GM12864 (cell line): ENCODE measurements at regions not wholly inside any gene's neighbourhood (a gene's known extent, or its start where the extent isn't known, plus 50 kb on each side); places are given as distances from the start of the nearest gene placed in this dataset.

Source experiments
- DNase-seq: peaks from one replicate; pipeline ENCODE4 v3.0.0-alpha.2; 2011; ENCODE audit warnings: low read depth
- H3K4me3 ChIP-seq: 2 replicates; pipeline ENCODE4 v1.5.1; 2011; ENCODE audit warnings: mild to moderate bottlenecking, low read depth, low read length, control low read depth
- TF ChIP-seq, protein P1 (sequence below): IDR thresholded peaks from 2 replicates; pipeline ENCODE4 v1.5.1; 2011; ENCODE audit warnings: low read depth, mild to moderate bottlenecking, moderate library complexity, low read length, control low read depth, inconsistent platforms; ENCODE audit errors: missing control alignments

DNA sequence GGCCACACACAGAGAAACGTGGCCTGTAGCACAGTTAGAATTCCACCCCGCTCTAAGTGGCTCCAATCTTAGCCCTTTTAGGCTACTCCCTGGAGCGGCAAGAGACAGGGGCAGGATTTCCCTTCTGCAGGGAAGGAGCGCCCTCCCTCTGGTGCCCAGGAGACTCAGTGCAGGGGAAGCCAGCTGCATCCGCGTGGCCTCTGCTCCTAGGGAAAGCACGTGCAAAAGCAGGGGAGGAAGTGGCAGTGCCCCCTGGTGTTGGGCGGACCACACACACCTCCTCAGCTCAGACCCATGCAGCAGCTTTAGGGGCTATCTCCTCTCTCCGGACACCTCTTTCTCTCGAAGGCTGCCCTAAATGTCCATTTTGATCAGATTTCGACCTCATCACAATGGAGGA lies 50.0 kb downstream of the SPRING1 start:
- TF ChIP-seq, protein P1, sequence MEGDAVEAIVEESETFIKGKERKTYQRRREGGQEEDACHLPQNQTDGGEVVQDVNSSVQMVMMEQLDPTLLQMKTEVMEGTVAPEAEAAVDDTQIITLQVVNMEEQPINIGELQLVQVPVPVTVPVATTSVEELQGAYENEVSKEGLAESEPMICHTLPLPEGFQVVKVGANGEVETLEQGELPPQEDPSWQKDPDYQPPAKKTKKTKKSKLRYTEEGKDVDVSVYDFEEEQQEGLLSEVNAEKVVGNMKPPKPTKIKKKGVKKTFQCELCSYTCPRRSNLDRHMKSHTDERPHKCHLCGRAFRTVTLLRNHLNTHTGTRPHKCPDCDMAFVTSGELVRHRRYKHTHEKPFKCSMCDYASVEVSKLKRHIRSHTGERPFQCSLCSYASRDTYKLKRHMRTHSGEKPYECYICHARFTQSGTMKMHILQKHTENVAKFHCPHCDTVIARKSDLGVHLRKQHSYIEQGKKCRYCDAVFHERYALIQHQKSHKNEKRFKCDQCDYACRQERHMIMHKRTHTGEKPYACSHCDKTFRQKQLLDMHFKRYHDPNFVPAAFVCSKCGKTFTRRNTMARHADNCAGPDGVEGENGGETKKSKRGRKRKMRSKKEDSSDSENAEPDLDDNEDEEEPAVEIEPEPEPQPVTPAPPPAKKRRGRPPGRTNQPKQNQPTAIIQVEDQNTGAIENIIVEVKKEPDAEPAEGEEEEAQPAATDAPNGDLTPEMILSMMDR: peak; percentile 64
- DNase-seq: no peak
- no peak overlapping the region for H3K4me3 ChIP-seq

DNA sequence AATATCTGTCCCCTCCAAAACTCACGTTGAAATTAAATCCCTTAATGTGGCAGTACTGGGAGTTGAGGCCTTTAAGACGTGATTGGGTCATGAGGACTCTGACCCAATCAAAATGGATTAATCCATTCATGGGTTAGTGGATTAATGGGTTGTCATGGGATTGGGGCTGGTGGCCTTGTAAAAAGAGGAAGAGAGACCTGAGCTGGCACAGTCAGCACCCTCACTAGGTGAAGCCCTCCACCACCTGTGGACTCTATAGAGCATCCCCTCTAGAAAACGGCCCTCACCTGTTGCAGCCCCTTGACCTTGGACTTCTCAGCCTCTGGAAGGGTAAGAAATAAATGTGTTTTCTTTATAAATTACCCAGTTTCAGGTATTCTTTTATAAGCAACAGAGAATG lies 53.0 kb downstream of the SPRING1 start:
- TF ChIP-seq, protein P1: no peak
- DNase-seq: no peak
- no peak overlapping the region for H3K4me3 ChIP-seq

DNA sequence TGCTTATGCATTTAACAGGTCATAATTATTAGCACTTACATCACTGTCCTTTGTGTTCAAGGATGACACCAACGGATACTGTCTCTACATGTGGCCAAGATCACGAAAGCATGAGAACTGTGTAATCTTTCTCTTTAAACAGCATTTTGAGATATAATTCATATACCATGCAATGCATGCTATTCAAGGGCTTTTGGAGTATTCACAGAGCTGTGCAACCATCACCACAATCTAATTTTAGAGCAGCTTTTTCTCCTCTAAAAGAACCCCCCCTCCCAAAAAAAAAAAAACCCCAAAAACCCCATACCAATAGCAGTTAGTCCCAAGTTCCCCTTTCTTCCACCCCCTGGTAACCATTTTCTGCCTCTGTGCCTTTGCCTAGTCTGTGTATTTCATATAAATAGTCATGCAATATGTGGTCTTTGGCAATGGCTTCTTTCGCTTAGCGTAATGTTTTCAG lies 60.6 kb downstream of the SPRING1 start:
- no peak overlapping the region for H3K4me3 ChIP-seq
- TF ChIP-seq, protein P1: no peak
- peak; percentile 33 for DNase-seq

DNA sequence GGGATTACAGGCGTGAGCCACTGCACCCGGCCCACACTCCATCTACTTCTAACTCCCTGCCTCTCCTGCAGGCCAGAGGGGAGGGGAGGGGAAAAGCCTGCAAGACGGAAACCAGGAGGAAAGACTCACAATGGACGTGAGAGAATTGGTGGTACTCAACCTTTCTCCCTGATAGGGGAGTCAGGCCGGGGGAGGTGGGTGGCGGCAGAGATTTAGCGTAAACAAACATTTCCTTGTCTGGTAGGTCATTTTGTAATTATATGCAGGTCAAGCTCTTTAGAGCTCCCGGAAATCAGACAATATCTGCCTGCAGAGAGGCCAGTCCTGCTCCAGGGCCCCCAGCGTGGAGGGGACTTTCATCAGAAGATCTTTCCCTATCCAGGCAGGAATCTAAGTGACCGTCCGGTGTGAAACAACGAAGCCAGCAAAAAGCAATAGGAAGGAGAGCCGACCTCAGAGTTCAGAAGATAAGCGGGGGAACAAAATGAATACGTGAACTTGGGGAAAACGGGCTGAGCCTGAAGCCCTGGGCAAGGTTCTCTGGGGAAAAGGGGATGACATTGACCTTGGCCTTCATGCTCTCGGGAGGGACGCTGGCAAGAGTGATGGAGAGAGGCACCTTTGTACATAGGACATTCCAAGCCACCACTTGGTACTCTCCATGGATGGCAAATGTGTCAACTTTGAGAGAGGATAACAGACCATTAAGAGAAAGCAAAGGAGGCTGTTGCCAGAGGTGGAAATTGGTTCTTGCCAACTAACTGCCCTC lies 62.3 kb downstream of the SPRING1 start:
- H3K4me3 ChIP-seq: no peak overlapping the region
- no peak for DNase-seq
- TF ChIP-seq, protein P1: no peak

DNA sequence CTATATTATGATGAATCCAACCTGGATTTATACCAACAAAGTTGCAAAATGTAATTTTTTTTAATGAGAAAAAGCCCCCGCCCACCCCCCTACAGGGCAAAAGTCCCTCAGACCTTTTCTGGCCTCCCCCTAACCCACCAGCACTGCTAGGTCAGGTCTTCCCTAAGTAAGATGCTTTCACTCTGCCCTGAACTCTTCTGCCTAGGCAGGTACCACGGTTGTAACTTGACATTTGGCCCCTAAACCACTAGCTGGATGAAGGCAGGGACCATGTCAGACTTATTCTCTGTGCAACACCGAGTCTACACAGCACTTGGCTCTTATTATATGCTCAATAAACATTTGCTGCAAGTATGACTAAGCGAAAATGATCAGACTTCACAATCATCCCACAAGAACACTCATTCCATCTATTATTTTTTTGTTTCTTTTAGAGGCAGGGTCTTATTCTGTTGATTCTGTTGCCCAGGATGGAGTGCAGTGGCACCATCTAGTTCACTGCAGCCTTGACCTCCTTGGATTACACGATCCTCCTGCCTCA lies 63.2 kb downstream of the SPRING1 start:
- H3K4me3 ChIP-seq: no peak overlapping the region
- no peak for DNase-seq
- TF ChIP-seq, protein P1: no peak

DNA sequence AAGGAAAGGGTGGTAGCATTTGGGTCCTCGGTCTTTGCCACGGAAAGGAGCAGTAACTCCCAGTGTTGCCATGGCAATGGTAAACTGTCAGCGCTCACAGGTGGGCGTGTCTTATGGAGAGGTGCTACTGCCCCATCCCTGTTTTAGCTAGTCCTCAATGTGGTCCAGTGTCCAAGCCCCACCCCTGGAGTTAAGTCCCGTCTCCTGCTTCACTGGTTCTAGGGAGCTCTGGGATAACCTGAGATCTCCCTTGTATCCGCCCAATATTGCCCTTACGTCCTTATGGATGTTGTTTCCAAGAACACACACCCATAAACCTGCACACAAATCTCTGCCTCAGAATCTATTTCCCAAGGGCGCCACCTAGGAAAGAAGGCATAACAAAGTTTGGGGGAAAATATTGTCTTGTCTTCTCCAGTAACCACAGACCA lies 64.2 kb downstream of the SPRING1 start:
- no peak for DNase-seq
- TF ChIP-seq, protein P1: no peak
- H3K4me3 ChIP-seq: no peak overlapping the region
